ENCODE measurements at regions not wholly inside any gene's neighbourhood (a gene's known extent, or its start where the extent isn't known, plus 50 kb on each side); places are given as distances from the start of the nearest gene placed in this dataset.

DNA sequence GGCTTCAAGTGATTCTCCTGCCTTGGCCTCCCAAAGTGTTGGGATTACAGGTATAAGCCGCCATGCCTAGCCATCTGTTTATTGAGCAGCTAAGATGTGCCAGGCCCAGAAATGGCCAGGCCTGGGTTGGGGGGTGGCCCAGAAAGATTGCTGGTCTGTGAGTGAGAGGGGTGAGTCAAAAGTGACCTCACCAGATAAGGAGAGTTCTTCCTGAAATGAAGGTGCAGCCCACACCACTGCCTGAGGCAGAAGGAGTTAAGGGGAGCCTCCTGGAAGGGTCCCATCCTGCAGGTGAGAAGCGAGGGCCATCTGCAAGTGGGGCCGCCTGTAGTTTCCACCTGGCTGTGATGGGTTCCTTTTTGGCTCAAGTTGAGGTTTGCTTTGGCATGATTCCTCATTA lies 96.9 kb upstream of the KLF4 start:
- no peak for TF ChIP-seq EZH2phosphoT487 (IDR thresholded peaks at IDR 0.05; ENCODE audit: low read depth)
- TF ChIP-seq, protein P1, sequence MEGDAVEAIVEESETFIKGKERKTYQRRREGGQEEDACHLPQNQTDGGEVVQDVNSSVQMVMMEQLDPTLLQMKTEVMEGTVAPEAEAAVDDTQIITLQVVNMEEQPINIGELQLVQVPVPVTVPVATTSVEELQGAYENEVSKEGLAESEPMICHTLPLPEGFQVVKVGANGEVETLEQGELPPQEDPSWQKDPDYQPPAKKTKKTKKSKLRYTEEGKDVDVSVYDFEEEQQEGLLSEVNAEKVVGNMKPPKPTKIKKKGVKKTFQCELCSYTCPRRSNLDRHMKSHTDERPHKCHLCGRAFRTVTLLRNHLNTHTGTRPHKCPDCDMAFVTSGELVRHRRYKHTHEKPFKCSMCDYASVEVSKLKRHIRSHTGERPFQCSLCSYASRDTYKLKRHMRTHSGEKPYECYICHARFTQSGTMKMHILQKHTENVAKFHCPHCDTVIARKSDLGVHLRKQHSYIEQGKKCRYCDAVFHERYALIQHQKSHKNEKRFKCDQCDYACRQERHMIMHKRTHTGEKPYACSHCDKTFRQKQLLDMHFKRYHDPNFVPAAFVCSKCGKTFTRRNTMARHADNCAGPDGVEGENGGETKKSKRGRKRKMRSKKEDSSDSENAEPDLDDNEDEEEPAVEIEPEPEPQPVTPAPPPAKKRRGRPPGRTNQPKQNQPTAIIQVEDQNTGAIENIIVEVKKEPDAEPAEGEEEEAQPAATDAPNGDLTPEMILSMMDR (IDR thresholded peaks at IDR 0.05; ENCODE audit: low read depth, low read length): no peak
